ENCODE measurements at regions not wholly inside any gene's neighbourhood (a gene's known extent, or its start where the extent isn't known, plus 50 kb on each side); places are given as distances from the start of the nearest gene placed in this dataset.

DNA sequence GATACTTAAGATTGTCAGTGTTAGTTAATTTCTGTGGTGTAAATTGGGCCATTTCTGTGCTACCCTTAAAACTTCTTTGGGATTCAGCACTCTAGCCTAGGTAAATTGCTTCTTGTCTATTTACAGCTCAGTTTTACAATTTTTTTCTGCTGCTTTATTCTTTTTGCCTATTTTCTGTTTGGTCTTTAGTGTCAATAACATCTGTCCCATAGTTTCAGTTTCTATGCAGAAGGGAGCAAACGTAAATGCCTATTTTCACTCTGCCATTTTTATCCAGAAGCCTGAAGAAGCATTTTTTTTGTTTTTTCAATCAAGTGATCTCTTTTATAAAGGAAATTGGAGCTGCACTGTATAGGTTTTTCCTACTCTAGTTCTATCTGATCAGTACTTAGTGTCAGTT lies 564.9 kb upstream of the MEX3C start:
- no peaks in the 10 kb centered on the region for H3K36me3 ChIP-seq (ENCODE audit: control insufficient read depth, insufficient read depth, low read length)
- H3K27ac ChIP-seq (ENCODE audit: low read depth, low read length): no peak overlapping the region
- no peak for DNase-seq
- H3K4me3 Mint-ChIP-seq: no peak overlapping the region
- no peaks in the 10 kb centered on the region for H3K9me3 ChIP-seq (ENCODE audit: control insufficient read depth, low read length)
- H3K27me3 ChIP-seq (ENCODE audit: control insufficient read depth, insufficient read depth, low read length, poor library complexity, severe bottlenecking): no peaks in the 10 kb centered on the region
- H3K36me3 Mint-ChIP-seq (ENCODE audit: low read depth): no peaks in the 10 kb centered on the region
- H3K9me3 Mint-ChIP-seq: no peaks in the 10 kb centered on the region
- no peak overlapping the region for H3K27ac Mint-ChIP-seq
- TF ChIP-seq, protein P1, sequence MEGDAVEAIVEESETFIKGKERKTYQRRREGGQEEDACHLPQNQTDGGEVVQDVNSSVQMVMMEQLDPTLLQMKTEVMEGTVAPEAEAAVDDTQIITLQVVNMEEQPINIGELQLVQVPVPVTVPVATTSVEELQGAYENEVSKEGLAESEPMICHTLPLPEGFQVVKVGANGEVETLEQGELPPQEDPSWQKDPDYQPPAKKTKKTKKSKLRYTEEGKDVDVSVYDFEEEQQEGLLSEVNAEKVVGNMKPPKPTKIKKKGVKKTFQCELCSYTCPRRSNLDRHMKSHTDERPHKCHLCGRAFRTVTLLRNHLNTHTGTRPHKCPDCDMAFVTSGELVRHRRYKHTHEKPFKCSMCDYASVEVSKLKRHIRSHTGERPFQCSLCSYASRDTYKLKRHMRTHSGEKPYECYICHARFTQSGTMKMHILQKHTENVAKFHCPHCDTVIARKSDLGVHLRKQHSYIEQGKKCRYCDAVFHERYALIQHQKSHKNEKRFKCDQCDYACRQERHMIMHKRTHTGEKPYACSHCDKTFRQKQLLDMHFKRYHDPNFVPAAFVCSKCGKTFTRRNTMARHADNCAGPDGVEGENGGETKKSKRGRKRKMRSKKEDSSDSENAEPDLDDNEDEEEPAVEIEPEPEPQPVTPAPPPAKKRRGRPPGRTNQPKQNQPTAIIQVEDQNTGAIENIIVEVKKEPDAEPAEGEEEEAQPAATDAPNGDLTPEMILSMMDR (conservative IDR thresholded peaks at IDR 0.05): no peak
- H3K4me1 Mint-ChIP-seq: peaks cover 13% of the 10 kb centered on the region
- no peak overlapping the region for H3K4me3 ChIP-seq (ENCODE audit: low read length)
- no peak overlapping the region for H3K9ac ChIP-seq (ENCODE audit: extremely low read depth, low read length, poor library complexity, severe bottlenecking)
- no peaks in the 10 kb centered on the region for H3K4me1 ChIP-seq (ENCODE audit: control insufficient read depth, insufficient read depth, low read length)
- no peaks in the 10 kb centered on the region for H3K27me3 Mint-ChIP-seq (ENCODE audit: insufficient read depth)
- 88 to 100% methylated on average over 1 of the region's 1 CpG for WGBS, 2 experiments (ENCODE audit: insufficient coverage in 1 of 2, insufficient read length in 1 of 2)

DNA sequence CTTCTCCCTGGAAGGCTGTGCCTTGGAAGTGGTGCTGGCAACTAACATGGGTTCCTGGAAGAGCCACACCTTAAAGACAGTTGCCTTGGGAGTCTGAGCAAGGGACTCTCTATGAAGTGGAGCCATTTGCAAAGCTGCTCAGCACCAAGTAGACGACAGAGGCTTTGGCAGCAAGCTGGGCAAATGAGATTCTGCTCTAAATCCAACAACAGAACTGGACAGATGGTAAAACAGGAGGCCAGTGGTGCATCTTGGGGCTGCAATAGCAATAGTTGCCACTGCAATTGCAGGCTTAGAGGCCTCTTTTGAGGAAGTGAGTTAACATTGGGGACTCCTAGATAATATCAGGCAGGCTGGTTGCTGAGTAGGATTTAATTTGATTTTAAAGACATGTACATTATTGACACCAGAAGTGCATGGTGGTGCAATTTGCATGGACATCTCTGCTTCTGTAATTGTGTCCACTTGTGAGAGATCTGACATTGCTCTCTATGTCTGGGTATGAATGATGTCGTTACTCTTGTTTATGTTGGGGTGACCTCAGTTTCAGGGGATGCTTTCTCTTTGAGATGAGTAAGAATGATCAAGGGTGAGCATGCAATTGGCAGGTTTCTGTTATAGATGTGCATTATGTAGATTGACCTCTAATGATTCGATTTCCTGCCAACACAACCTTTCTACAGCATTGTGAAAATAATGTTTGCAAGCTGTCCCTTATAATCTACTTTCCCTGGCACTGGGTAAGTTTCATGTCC lies 568.3 kb upstream of the MEX3C start:
- 86 to 100% methylated on average over 2 to 3 of the region's 3 CpGs for WGBS, 2 experiments (ENCODE audit: insufficient coverage in 1 of 2, insufficient read length in 1 of 2)
- Mint-ChIP-seq H3K9me3 (no peaks in the 10 kb centered on the region), H3K36me3 (ENCODE audit: low read depth) (no peaks in the 10 kb centered on the region), H3K27ac (no peak overlapping the region), H3K4me3 (no peak overlapping the region), H3K4me1 (peaks cover 3% of the 10 kb centered on the region), H3K27me3 (ENCODE audit: insufficient read depth) (no peaks in the 10 kb centered on the region)
- H3K4me1 ChIP-seq (ENCODE audit: control insufficient read depth, insufficient read depth, low read length): no peaks in the 10 kb centered on the region
- H3K27me3 ChIP-seq (ENCODE audit: control insufficient read depth, insufficient read depth, low read length, poor library complexity, severe bottlenecking): no peaks in the 10 kb centered on the region
- no peak overlapping the region for H3K4me3 ChIP-seq (ENCODE audit: low read length)
- H3K9ac ChIP-seq (ENCODE audit: extremely low read depth, low read length, poor library complexity, severe bottlenecking): no peak overlapping the region
- H3K9me3 ChIP-seq (ENCODE audit: control insufficient read depth, low read length): no peaks in the 10 kb centered on the region
- H3K36me3 ChIP-seq (ENCODE audit: control insufficient read depth, insufficient read depth, low read length): no peaks in the 10 kb centered on the region
- TF ChIP-seq, protein P1 (conservative IDR thresholded peaks at IDR 0.05): no peak
- no peak for DNase-seq
- no peak overlapping the region for H3K27ac ChIP-seq (ENCODE audit: low read depth, low read length)

DNA sequence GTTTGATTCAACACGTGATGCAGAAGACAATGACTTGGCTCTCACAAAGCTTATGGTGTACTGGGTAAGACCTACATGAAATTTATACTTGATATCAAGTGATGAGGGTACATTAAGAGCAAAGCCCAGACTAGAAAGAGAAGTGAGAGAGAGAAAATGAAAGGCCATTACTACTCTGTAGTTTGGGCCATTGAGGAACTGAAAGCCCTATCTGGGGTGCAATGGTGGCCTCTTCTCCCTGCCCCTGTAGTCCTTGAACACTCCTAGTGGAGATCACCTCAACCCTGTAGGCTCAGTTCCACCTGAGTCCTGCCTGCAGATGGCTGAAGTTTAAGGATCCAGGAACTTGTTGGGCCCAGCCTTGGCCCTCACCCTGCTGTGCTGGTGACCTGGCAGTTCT lies 569.8 kb upstream of the MEX3C start:
- H3K36me3 Mint-ChIP-seq (ENCODE audit: low read depth): no peaks in the 10 kb centered on the region
- no peaks in the 10 kb centered on the region for H3K9me3 Mint-ChIP-seq
- Histone ChIP-seq H3K9ac (ENCODE audit: extremely low read depth, low read length, poor library complexity, severe bottlenecking) (no peak overlapping the region), H3K4me1 (ENCODE audit: control insufficient read depth, insufficient read depth, low read length) (no peaks in the 10 kb centered on the region), H3K27me3 (ENCODE audit: control insufficient read depth, insufficient read depth, low read length, poor library complexity, severe bottlenecking) (no peaks in the 10 kb centered on the region), H3K27ac (ENCODE audit: low read depth, low read length) (no peak overlapping the region), H3K36me3 (ENCODE audit: control insufficient read depth, insufficient read depth, low read length) (no peaks in the 10 kb centered on the region), H3K4me3 (ENCODE audit: low read length) (no peak overlapping the region), H3K9me3 (ENCODE audit: control insufficient read depth, low read length) (no peaks in the 10 kb centered on the region)
- TF ChIP-seq, protein P1 (conservative IDR thresholded peaks at IDR 0.05): no peak
- H3K4me3 Mint-ChIP-seq: no peak overlapping the region
- no peaks in the 10 kb centered on the region for H3K27me3 Mint-ChIP-seq (ENCODE audit: insufficient read depth)
- DNase-seq: no peak
- WGBS, 2 experiments (ENCODE audit: insufficient coverage in 1 of 2, insufficient read length in 1 of 2): 93 to 100% methylated on average over 1 of the region's 1 CpG
- no peak overlapping the region for H3K27ac Mint-ChIP-seq
- H3K4me1 Mint-ChIP-seq: no peaks in the 10 kb centered on the region
